Pancreas (tissue), 10 donors: ENCODE measurements at regions not wholly inside any gene's neighbourhood (a gene's known extent, or its start where the extent isn't known, plus 50 kb on each side); places are given as distances from the start of the nearest gene placed in this dataset.

Experiments used
- ATAC-seq, 4 donors: fragments of 200-7000 bp; cut with Tn5 transposase; one replicate each; pipeline versions ENCODE4 v1.8.0 to v1.9.1; 2020; ENCODE audit warnings: mild to moderate bottlenecking in 4 of 4, moderate library complexity in 4 of 4
- DNase-seq, 6 donors: peaks; one replicate each; pipeline ENCODE4 v3.0.0-alpha.2; 2020
- FAIRE-seq: peaks from 2 replicates; lab custom pipeline; 2012; peaks lifted over from hg19 to GRCh38; lab: Jason Lieb, UNC
- H3K27ac ChIP-seq, 4 donors: fragments of 200-600 bp; sonication (generic); 1 replicate in 3 of 4; 2 replicates in 1 of 4; pipeline versions ENCODE4 v1.5.0 to v1.8.0; 2020
- H3K27me3 ChIP-seq, 4 donors: fragments of 200-600 bp; one replicate each; pipeline ENCODE4 v1.8.0; 2021
- H3K36me3 ChIP-seq, 3 donors: fragments of 200-600 bp; sonication (generic) in 1 of 3; one replicate each; pipeline versions ENCODE4 v1.5.0 to v1.8.0; 2020 to 2021
- H3K4me1 ChIP-seq, 3 donors: fragments of 200-600 bp; one replicate each; pipeline ENCODE4 v1.8.0; 2021
- H3K4me3 ChIP-seq, 4 donors: fragments of 200-600 bp; sonication (generic) in 2 of 4; one replicate each; pipeline versions ENCODE4 v1.5.0 to v1.8.0; 2020 to 2021
- H3K9me3 ChIP-seq, 4 donors: fragments of 200-600 bp; one replicate each; pipeline ENCODE4 v1.8.0; 2021
- WGBS, 2 donors: extraction: QIAGEN DNeasy Blood & Tissue Kit; methylation state at CpG; one replicate each; pipeline ENCODE4 v1.1.7; 2013; 5-methylcytosine and 5-hydroxymethylcytosine counted together
- intact Hi-C, 3 donors: fragments of 100-400 bp; cut with DNase I; formaldehyde crosslinking; loops; one replicate each; pipeline versions ENCODE4 v1.11.1 to v1.14.2; 2022
- TF ChIP-seq, protein P1 (sequence below), 4 donors: fragments of 200-600 bp; sonication (generic) in 3 of 4; IDR thresholded peaks; one replicate each; pipeline versions ENCODE4 v1.5.0 to v1.8.0; 2021; ENCODE audit warnings: antibody characterized with exemption in 4 of 4
- donor health status: healthy with polysubstance abuse.
- donor health status: DM: no; HTN: no; CAD: no; lungs with moderate emphysema.
- donor health status: DM: no; HTN: no; CAD: no.
- donor health status: control.
- donor health status: control.
- donor health status: Bipolar disorder and iron deficiency.
- donor health status: DM: yes; HTN: yes; CAD: no.
- donor health status: DM: no; HTN: no; CAD: no.
- donor health status: DM: no; HTN: no; CAD: no.
- donor health status: DM: yes; HTN: yes; CAD: no.

DNA sequence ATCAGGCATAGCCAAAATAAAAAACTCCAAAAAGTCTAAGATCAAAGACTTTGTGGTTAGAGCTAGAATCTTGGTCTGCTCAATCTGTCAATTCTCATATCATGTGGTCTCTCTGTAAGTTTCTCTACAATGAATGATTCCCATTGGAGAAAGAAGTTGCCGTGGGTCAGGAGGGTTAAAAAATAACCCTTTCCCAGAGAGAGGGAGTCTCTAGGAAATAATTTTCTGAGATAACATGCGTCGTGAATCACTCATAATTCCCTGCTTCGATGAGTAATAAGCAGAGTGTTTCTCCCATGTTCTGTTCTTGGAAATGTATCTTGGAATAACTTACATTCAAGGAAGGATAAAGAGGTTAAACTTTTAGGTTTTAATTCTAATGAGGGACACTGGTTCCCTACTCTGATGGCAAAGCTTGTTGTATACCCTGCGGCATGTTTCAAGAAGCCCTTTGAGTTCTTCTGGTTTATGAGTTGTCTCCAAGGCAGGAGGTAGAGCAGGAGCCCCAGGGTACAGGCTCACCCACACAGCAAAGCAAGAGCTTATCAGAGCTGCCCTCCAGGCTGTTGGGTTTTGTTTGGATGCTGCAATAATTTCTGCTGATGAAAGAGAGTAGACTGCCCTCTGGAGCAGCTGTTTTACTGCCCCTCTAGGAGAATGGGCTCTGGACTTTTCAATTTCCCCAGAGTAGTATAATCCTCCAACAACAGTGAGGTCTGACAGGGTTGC, 599.1 kb downstream of the QKI start:
- intact Hi-C loops = no loop called here
- FAIRE-seq = no peak

DNA sequence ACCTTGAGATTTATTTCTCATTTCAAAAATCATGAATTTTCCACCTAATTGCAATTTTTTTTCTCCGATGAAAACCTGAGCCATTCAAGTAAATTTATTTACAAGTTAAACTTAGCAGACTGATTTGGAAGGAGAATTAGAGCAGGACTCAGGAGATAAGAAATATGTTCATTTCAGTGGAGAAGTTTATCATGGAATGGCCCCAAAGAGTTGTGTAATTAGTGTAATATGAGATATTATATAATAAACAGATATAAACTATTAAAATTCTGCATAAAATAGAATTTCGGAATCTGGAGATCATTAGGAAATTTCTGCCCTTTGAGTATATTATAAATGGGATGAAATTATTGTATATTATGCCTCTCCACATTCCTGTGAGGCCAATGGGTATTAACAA, 596.8 kb downstream of the QKI start:
- DNase-seq = no peak
- Histone ChIP-seq H3K27ac (no peak overlapping the region), H3K4me1 (no peaks in the 10 kb centered on the region), H3K9me3 (no peaks in the 10 kb centered on the region), H3K36me3 (no peaks in the 10 kb centered on the region), H3K4me3 (no peak overlapping the region), H3K27me3 (peaks cover 0 to 3% (median 0%) of the 10 kb centered on the region in 4 donors)
- FAIRE-seq = no peak
- ATAC-seq = no peak
- WGBS, 2 donors = 61 to 83% methylated on average over 2 of the region's 2 CpGs
- intact Hi-C loops = no loop called here
- TF ChIP-seq, protein P1, sequence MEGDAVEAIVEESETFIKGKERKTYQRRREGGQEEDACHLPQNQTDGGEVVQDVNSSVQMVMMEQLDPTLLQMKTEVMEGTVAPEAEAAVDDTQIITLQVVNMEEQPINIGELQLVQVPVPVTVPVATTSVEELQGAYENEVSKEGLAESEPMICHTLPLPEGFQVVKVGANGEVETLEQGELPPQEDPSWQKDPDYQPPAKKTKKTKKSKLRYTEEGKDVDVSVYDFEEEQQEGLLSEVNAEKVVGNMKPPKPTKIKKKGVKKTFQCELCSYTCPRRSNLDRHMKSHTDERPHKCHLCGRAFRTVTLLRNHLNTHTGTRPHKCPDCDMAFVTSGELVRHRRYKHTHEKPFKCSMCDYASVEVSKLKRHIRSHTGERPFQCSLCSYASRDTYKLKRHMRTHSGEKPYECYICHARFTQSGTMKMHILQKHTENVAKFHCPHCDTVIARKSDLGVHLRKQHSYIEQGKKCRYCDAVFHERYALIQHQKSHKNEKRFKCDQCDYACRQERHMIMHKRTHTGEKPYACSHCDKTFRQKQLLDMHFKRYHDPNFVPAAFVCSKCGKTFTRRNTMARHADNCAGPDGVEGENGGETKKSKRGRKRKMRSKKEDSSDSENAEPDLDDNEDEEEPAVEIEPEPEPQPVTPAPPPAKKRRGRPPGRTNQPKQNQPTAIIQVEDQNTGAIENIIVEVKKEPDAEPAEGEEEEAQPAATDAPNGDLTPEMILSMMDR (IDR thresholded peaks at IDR 0.05) = no peak

More for the DNA sequence above, 599.1 kb downstream of the QKI start:
- WGBS, 2 donors = 47 to 54% methylated on average over 5 of the region's 5 CpGs
- Histone ChIP-seq H3K27me3 (peaks cover 0 to 3% (median 0%) of the 10 kb centered on the region in 4 donors), H3K4me3 (no peak overlapping the region), H3K36me3 (no peaks in the 10 kb centered on the region), H3K9me3 (no peaks in the 10 kb centered on the region), H3K27ac (no peak overlapping the region), H3K4me1 (no peaks in the 10 kb centered on the region)
- ATAC-seq = no peak
- DNase-seq = no peak
- TF ChIP-seq, protein P1 (IDR thresholded peaks at IDR 0.05) = no peak

DNA sequence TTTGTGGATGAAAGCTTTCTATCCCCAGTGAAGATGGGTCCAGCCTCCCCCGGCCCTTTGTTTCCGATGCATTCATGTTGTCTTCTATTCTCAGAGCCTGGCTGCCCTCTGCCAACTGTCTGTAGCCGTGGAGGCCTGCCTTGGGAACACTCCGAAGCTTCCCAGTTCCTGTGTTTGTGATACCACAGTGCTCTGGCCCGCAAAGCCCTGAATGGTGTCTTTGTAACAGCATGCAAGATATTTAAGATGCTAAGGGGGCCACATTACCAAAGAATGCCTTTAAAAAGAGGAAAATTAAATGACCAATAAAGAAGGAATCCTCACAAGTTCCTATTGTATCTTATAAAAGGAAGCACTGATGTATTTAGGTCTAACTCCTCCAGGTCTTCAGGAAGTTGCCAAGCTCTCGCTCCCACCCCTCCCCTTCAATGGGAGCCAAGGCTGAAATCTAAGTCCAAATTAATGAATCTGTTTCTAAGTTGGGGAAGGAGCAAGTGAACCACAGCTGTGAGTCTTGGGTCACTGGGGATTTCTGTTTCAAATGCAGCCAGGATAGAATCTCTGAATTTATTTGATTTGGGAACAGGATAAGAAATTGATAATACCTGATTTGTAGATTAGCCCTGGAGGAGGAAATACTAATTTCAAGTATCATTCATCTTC, 596.1 kb downstream of the QKI start:
- no peaks in the 10 kb centered on the region for H3K36me3 ChIP-seq
- WGBS, 2 donors = 65 to 79% methylated on average over 6 of the region's 6 CpGs
- FAIRE-seq (no peak), DNase-seq (no peak), ATAC-seq (no peak)
- TF ChIP-seq, protein P1 (IDR thresholded peaks at IDR 0.05) = no peak
- intact Hi-C loops = no loop called here
- H3K4me3 ChIP-seq = no peak overlapping the region
- H3K27ac ChIP-seq = no peak overlapping the region
- H3K4me1 ChIP-seq = no peaks in the 10 kb centered on the region
- H3K9me3 ChIP-seq = no peaks in the 10 kb centered on the region
- peaks cover 0 to 3% (median 0%) of the 10 kb centered on the region in 4 donors for H3K27me3 ChIP-seq

DNA sequence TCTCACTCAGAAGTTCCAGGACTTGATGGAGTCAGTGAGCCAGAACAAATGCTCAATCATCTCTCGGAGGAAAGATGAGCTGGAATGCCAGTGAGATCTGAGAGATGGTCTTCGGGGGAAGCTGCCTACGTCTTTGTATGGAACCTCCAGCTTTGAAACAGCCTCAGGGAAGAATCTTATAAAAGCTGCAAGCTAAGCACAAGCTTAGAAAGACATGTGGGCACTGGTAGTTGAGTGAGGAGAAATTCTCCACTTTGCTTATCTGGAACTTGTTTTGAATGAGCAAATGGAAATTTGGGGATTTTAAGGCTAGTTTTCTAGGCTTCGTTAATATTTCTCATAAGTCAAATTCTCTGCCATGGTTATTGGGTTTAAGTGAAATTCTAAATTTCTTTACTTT, 594.4 kb downstream of the QKI start:
- FAIRE-seq = no peak

More for the DNA sequence above, 594.4 kb downstream of the QKI start:
- Histone ChIP-seq H3K9me3 (no peaks in the 10 kb centered on the region), H3K36me3 (no peaks in the 10 kb centered on the region), H3K27ac (no peak overlapping the region), H3K4me3 (no peak overlapping the region), H3K4me1 (no peaks in the 10 kb centered on the region), H3K27me3 (peaks cover 0 to 3% (median 0%) of the 10 kb centered on the region in 4 donors)
- DNase-seq = no peak
- ATAC-seq = no peak
- TF ChIP-seq, protein P1 (IDR thresholded peaks at IDR 0.05) = no peak
- intact Hi-C loops = no loop called here
- whole genome bisulfite sequencing, 2 donors = 65 to 72% methylated on average over 4 of the region's 4 CpGs
